Activated CD8-positive, alpha-beta memory T cell treated with anti-CD3 and anti-CD28 coated beads for 36 hours (primary cell): ENCODE measurements at regions not wholly inside any gene's neighbourhood (a gene's known extent, or its start where the extent isn't known, plus 50 kb on each side); places are given as distances from the start of the nearest gene placed in this dataset.

Experiments
- CTCF ChIA-PET: fragments of 350-600 bp; sonication (Branson Sonifier 250); formaldehyde crosslinking; loops from one replicate; lab custom pipeline; 2021; ENCODE audit warnings: antibody characterized with exemption; lab: Charles Lee
- POLR2A ChIA-PET: fragments of 350-600 bp; sonication (Branson Sonifier 250); formaldehyde crosslinking; loops from one replicate; lab custom pipeline; 2021; ENCODE audit warnings: antibody characterized with exemption; lab: Charles Lee

GRCh38 chr14:76937181-76938091 lies 91.1 kb downstream of the IRF2BPL start:
- ChIA-PET POLR2A (interaction anchor here (0.6 kb wide), 1 partner anchor 12 kb away, joined by 3 read pairs; no protein-coding TSS in a partner anchor), CTCF (interaction anchor here (1.6 to 1.9 kb wide), 2 partner anchors 24 kb away, joined by 4 to 7 read pairs; no protein-coding TSS in a partner anchor)

GRCh38 chr14:76936483-76936882 lies 92.0 kb downstream of the IRF2BPL start:
- CTCF ChIA-PET: interaction anchor here (1.6 kb wide), 1 partner anchor 23 kb away, joined by 4 read pairs; no protein-coding TSS in a partner anchor
- POLR2A ChIA-PET: interaction anchor here (0.6 kb wide), 1 partner anchor 11 kb away, joined by 3 read pairs; no protein-coding TSS in a partner anchor

- ChIA-PET POLR2A (no interaction called here), CTCF (interaction anchor here (0.7 to 1.5 kb wide), 4 partner anchors 16 to 120 kb away, joined by 3 to 5 read pairs (median 4); no protein-coding TSS in a partner anchor)
Observed at GRCh38 chr14:76933515-76933914, 95.0 kb downstream of the IRF2BPL start.

- POLR2A ChIA-PET: no interaction called here
- CTCF ChIA-PET: interaction anchor here (1.5 to 2.3 kb wide), 2 partner anchors 19 to 121 kb away, joined by 5 to 7 read pairs; no protein-coding TSS in a partner anchor
Observed at GRCh38 chr14:76931631-76932402, 96.7 kb downstream of the IRF2BPL start.

GRCh38 chr14:76930549-76930948 lies 98.0 kb downstream of the IRF2BPL start:
- CTCF ChIA-PET: interaction anchor here (1.3 to 2.3 kb wide), 6 partner anchors 17 to 140 kb away, joined by 3 to 8 read pairs (median 6); no protein-coding TSS in a partner anchor
- POLR2A ChIA-PET: interaction anchor here (0.6 kb wide), 1 partner anchor 47 kb away, joined by 3 read pairs; no protein-coding TSS in a partner anchor

- POLR2A ChIA-PET: interaction anchor here (0.6 to 0.8 kb wide), 2 partner anchors 25 to 26 kb away, joined by 4 to 9 read pairs; no protein-coding TSS in a partner anchor
- CTCF ChIA-PET: interaction anchor here (0.6 to 2.3 kb wide), 11 partner anchors 9 to 140 kb away, joined by 3 to 8 read pairs (median 4); no protein-coding TSS in a partner anchor
Observed at GRCh38 chr14:76929927-76930326, 98.6 kb downstream of the IRF2BPL start.

- ChIA-PET POLR2A (no interaction called here), CTCF (interaction anchor here (1.6 kb wide), 1 partner anchor 15 kb away, joined by 5 read pairs; no protein-coding TSS in a partner anchor)
Observed at GRCh38 chr14:76927971-76928700, 100.4 kb downstream of the IRF2BPL start.

GRCh38 chr14:76926521-76927251 lies 100.5 kb downstream of the LRRC74A start:
- POLR2A ChIA-PET: interaction anchor here (0.6 kb wide), 1 partner anchor 63 kb away, joined by 7 read pairs; no protein-coding TSS in a partner anchor
- CTCF ChIA-PET: interaction anchor here (0.6 to 1.2 kb wide), 2 partner anchors 126 to 163 kb away, joined by 3 to 4 read pairs; no protein-coding TSS in a partner anchor

GRCh38 chr14:76925097-76925441 lies 98.9 kb downstream of the LRRC74A start:
- ChIA-PET CTCF (interaction anchor here (0.9 to 2.5 kb wide), 2 partner anchors 11 to 13 kb away, joined by 3 to 10 read pairs; no protein-coding TSS in a partner anchor), POLR2A (interaction anchor here (0.6 kb wide), 1 partner anchor 12 kb away, joined by 3 read pairs; no protein-coding TSS in a partner anchor)

- CTCF ChIA-PET: interaction anchor here (0.9 to 2.5 kb wide), 2 partner anchors 11 to 13 kb away, joined by 3 to 10 read pairs; no protein-coding TSS in a partner anchor
- POLR2A ChIA-PET: no interaction called here
Observed at GRCh38 chr14:76924371-76925096, 98.3 kb downstream of the LRRC74A start.

GRCh38 chr14:76923431-76924370 lies 97.5 kb downstream of the LRRC74A start:
- POLR2A ChIA-PET: no interaction called here

GRCh38 chr14:76922584-76922983 lies 96.4 kb downstream of the LRRC74A start:
- CTCF ChIA-PET: no interaction called here
- POLR2A ChIA-PET: interaction anchor here (0.5 kb wide), 1 partner anchor 65 kb away, joined by 5 read pairs; no protein-coding TSS in a partner anchor

More at GRCh38 chr14:76923431-76924370, 97.5 kb downstream of the LRRC74A start:
- CTCF ChIA-PET: interaction anchor here (2.5 kb wide), 1 partner anchor 10 kb away, joined by 10 read pairs; no protein-coding TSS in a partner anchor

- POLR2A ChIA-PET: no interaction called here
Observed at GRCh38 chr14:76922092-76922491, 95.9 kb downstream of the LRRC74A start.

GRCh38 chr14:76921088-76921399 lies 94.8 kb downstream of the LRRC74A start:
- POLR2A ChIA-PET: no interaction called here
- CTCF ChIA-PET: interaction anchor here (0.7 to 1.2 kb wide), 5 partner anchors 8 to 133 kb away, joined by 3 to 5 read pairs (median 4); no protein-coding TSS in a partner anchor

More at GRCh38 chr14:76922092-76922491, 95.9 kb downstream of the LRRC74A start:
- CTCF ChIA-PET: no interaction called here

- POLR2A ChIA-PET: no interaction called here
- CTCF ChIA-PET: interaction anchor here (0.7 to 1.2 kb wide), 5 partner anchors 9 to 133 kb away, joined by 3 to 5 read pairs (median 4); no protein-coding TSS in a partner anchor
Observed at GRCh38 chr14:76920331-76921087, 94.3 kb downstream of the LRRC74A start.
